ENCODE measurements at regions not wholly inside any gene's neighbourhood (a gene's known extent, or its start where the extent isn't known, plus 50 kb on each side); places are given as distances from the start of the nearest gene placed in this dataset.
"Not testable (repeated sequence)": the region's sequence is repeated elsewhere in the genome, so short reads cannot be mapped to it uniquely, and the experiment has no call there.

GRCh38 chr2:83789674-83790073 lies 669.4 kb downstream of the SUCLG1 start:
- not testable (repeated sequence) for TF ChIP-seq CTCF (conservative IDR thresholded peaks at IDR 0.05; ENCODE audit: low read length); EZH2phosphoT487 (IDR thresholded peaks at IDR 0.05; ENCODE audit: borderline replicate concordance)

Data from Loucy (cell line).